Panc1 (cell line): ENCODE measurements at regions not wholly inside any gene's neighbourhood (a gene's known extent, or its start where the extent isn't known, plus 50 kb on each side); places are given as distances from the start of the nearest gene placed in this dataset.
"Not testable (repeated sequence)": the region's sequence is repeated elsewhere in the genome, so short reads cannot be mapped to it uniquely, and the experiment has no call there.

ENCODE experiments used
- ATAC-seq: fragments of 200-7000 bp; cut with Tn5 transposase; 2 replicates; pipeline ENCODE4 v1.9.1; 2020; ENCODE audit warnings: mild to moderate bottlenecking, moderate library complexity
- BruUV-seq: library from RNA; stranded (reverse); fragments of 400-500 nt; replicated peaks from 2 replicates; lab custom pipeline; 2021; lab: Mats Ljungman, UMichigan
- CTCF ChIA-PET: fragments of 300-600 bp; sonication (Branson Sonifier 250); formaldehyde crosslinking; loops from one replicate; lab custom pipeline; 2022; ENCODE audit warnings: antibody characterized with exemption; lab: Charles Lee
- POLR2A ChIA-PET: fragments of 300-600 bp; sonication (Branson Sonifier 250); formaldehyde crosslinking; loops from one replicate; lab custom pipeline; 2022; ENCODE audit warnings: antibody characterized with exemption; lab: Charles Lee
- DNase-seq: peaks from one replicate; pipeline ENCODE4 v3.0.0-alpha.2; 2010; ENCODE audit warnings: low read depth, low spot score
- H3K27ac ChIP-seq: 2 replicates; pipeline ENCODE4 v1.5.1; 2011; ENCODE audit warnings: mild to moderate bottlenecking, low read length, inconsistent platforms
- H3K27me3 ChIP-seq: fragments of 200-500 bp; sonication (Bioruptor generic); 2 replicates; pipeline ENCODE4 v1.6.0; 2014; ENCODE audit warnings: low read length, inconsistent platforms; ENCODE audit not compliant: control insufficient read depth, insufficient read depth
- H3K36me3 ChIP-seq: fragments of 200-500 bp; sonication (Bioruptor generic); 2 replicates; pipeline ENCODE4 v1.5.1; 2014; ENCODE audit warnings: inconsistent platforms, mild to moderate bottlenecking, low read length, moderate library complexity; ENCODE audit not compliant: control insufficient read depth, insufficient read depth
- H3K4me1 ChIP-seq: 2 replicates; pipeline ENCODE4 v1.5.1; 2011; ENCODE audit warnings: inconsistent platforms, mild to moderate bottlenecking, low read length, moderate library complexity; ENCODE audit not compliant: control insufficient read depth, insufficient read depth
- H3K4me3 ChIP-seq, 2 experiments: 2 replicates each; pipeline ENCODE4 v1.5.1; 2011 to 2012; ENCODE audit warnings: low read depth in 2 of 2, low read length in 2 of 2, mild to moderate bottlenecking in 2 of 2, inconsistent platforms in 1 of 2, moderate library complexity in 1 of 2
- H3K9me3 ChIP-seq: fragments of 200-500 bp; sonication (Bioruptor generic); 2 replicates; pipeline ENCODE4 v1.5.1; 2014; ENCODE audit warnings: low read depth, mild to moderate bottlenecking, inconsistent platforms, low read length, moderate library complexity; ENCODE audit not compliant: control insufficient read depth, insufficient read depth
- CTCF ChIP-seq: fragments of 450-650 bp; IDR thresholded peaks from 2 replicates; pipeline ENCODE4 v1.5.1; 2017; ENCODE audit warnings: mild to moderate bottlenecking
- POLR2AphosphoS5 ChIP-seq: IDR thresholded peaks from 2 replicates; pipeline ENCODE4 v1.6.1; 2012; ENCODE audit warnings: mild to moderate bottlenecking, low read depth, low read length, moderate library complexity
- REST ChIP-seq, 2 experiments: IDR thresholded peaks; 2 replicates each; pipeline ENCODE4 v1.6.1; 2011 to 2012; ENCODE audit warnings: low read depth in 2 of 2, control low read depth in 1 of 2, low read length in 1 of 2, mild to moderate bottlenecking in 1 of 2, moderate library complexity in 1 of 2; ENCODE audit not compliant: insufficient read depth in 1 of 2
- SIN3A ChIP-seq: IDR thresholded peaks from 2 replicates; pipeline ENCODE4 v1.6.1; 2012; ENCODE audit warnings: low read depth, mild to moderate bottlenecking, low read length, moderate library complexity, borderline replicate concordance; ENCODE audit not compliant: insufficient read depth
- TCF7L2 ChIP-seq: IDR thresholded peaks from 2 replicates; pipeline ENCODE4 v1.6.1; 2011; ENCODE audit warnings: mild to moderate bottlenecking, low read depth, low read length, inconsistent platforms
- in situ Hi-C: cut with HindIII; loops from 2 replicates; pipeline ENCODE4 v1.10.0; 2016; ENCODE audit warnings: low sequenced_read_pairs, low pct_unique_long_range_greater_than_20kb
- intact Hi-C: fragments of 100-400 bp; cut with micrococcal nuclease; formaldehyde crosslinking; loops from one replicate; pipeline ENCODE4 v1.10.0; 2022; ENCODE audit not compliant: unreplicated experiment

GRCh38 chr14:99035712-99036610, 236.0 kb downstream of the BCL11B start:
- peak; percentile 78 for ATAC-seq
- TF ChIP-seq REST (IDR thresholded peaks at IDR 0.05; ENCODE audit: insufficient read depth in 1 of 2, low read depth in 2 of 2, low read length in 1 of 2) (no peak), POLR2AphosphoS5 (no peak), SIN3A (no peak), TCF7L2 (no peak), CTCF (no peak)
- Histone ChIP-seq H3K9me3 (no peaks in the 10 kb centered on the region), H3K36me3 (no peaks in the 10 kb centered on the region), H3K27ac (no peak overlapping the region), H3K27me3 (no peaks in the 10 kb centered on the region), H3K4me3 (no peak overlapping the region), H3K4me1 (no peaks in the 10 kb centered on the region)
- no peak for DNase-seq
- BruUV-seq: no TSS peak
- ChIA-PET CTCF (no interaction called here), POLR2A (no interaction called here)
- intact Hi-C loops: no loop called here
- in situ Hi-C loops: no loop called here

- TF ChIP-seq CTCF: no peak
- TF ChIP-seq SIN3A: no peak
- no peak for TF ChIP-seq POLR2AphosphoS5
- no peak for TF ChIP-seq TCF7L2
- no peak for TF ChIP-seq REST (IDR thresholded peaks at IDR 0.05; ENCODE audit: insufficient read depth in 1 of 2, low read depth in 2 of 2, low read length in 1 of 2)
- in situ Hi-C loops (no loop called here), intact Hi-C loops (no loop called here)
- no peak for ATAC-seq
- no peak overlapping the region for H3K4me3 ChIP-seq
- no peaks in the 10 kb centered on the region for H3K36me3 ChIP-seq
- CTCF ChIA-PET: no interaction called here
- no peak overlapping the region for H3K27ac ChIP-seq
- H3K27me3 ChIP-seq: no peaks in the 10 kb centered on the region
- no peak for DNase-seq
- H3K4me1 ChIP-seq: no peaks in the 10 kb centered on the region
- no peaks in the 10 kb centered on the region for H3K9me3 ChIP-seq
- POLR2A ChIA-PET: no interaction called here
- no TSS peak for BruUV-seq
These were observed 235.2 kb downstream of the BCL11B start for GRCh38 chr14:99036611-99037293.

- ATAC-seq, H3K4me3 ChIP-seq, BruUV-seq, DNase-seq, H3K4me1 ChIP-seq, H3K9me3 ChIP-seq, in situ Hi-C loops, H3K27ac ChIP-seq, intact Hi-C loops, POLR2A ChIA-PET, CTCF ChIA-PET, H3K27me3 ChIP-seq, H3K36me3 ChIP-seq: not testable (repeated sequence)
These were observed 234.7 kb downstream of the BCL11B start for GRCh38 chr14:99037326-99037725.
